HG02870 (cell line): ENCODE measurements at regions not wholly inside any gene's neighbourhood (a gene's known extent, or its start where the extent isn't known, plus 50 kb on each side); places are given as distances from the start of the nearest gene placed in this dataset.

ENCODE experiments used
- ATAC-seq: cut with Tn5 transposase; IDR thresholded peaks from one replicate; pipeline ENCODE4 v1.9.1; 2021; ENCODE audit warnings: mild to moderate bottlenecking, moderate library complexity; ENCODE audit not compliant: unreplicated experiment

GRCh38 chr18:28409811-28410210 is 232.9 kb upstream of the CDH2 start:
- no peak for ATAC-seq

- no peak for ATAC-seq
These were observed 231.6 kb upstream of the CDH2 start for GRCh38 chr18:28408528-28408927.

GRCh38 chr18:28407681-28408080 is 230.8 kb upstream of the CDH2 start:
- no peak for ATAC-seq

DNA sequence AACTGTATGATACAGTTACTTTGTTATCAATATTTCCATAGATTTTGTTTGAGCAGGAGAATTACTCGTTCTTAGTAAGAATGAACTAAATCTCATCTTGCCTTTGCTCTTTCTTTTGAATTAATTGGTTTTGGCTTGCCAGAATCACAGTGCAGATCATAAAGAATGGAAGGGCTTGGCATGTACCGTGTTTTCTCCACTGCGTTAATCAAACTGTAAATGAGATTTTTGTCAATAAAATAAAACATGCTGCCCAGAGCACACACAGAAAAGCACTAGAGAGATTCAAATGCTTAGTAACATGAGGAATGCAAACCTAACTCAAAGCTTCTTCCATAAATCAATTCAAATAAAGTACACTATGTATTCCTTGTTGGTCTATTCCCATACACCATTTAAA is 229.6 kb upstream of the CDH2 start:
- ATAC-seq, result no peak

DNA sequence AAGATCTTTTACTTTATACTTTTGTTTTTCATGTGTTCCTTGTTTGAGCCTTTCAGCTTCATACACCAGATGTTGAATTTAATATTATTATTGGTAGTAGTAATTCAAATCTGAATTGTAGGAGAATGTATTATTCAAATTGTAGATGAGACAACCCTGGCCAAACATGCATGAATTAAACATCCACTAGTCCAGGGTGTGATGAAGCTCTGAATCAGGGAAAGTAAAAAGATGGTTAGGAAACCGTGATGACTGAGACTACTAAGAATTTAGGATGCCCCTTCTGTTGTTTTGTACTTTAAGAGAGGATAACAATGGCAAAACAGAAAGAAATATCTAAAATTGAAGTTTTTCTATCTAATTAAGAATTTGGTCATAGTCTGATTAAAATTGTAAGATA is 227.8 kb upstream of the CDH2 start:
- ATAC-seq, result no peak

GRCh38 chr18:28399781-28400362 is 222.9 kb upstream of the CDH2 start:
- no peak for ATAC-seq

GRCh38 chr18:28398471-28398870 is 221.5 kb upstream of the CDH2 start:
- ATAC-seq, result no peak

- ATAC-seq, result no peak
These were observed 213.1 kb upstream of the CDH2 start for GRCh38 chr18:28390022-28390421.

- no peak for ATAC-seq
These were observed 205.4 kb upstream of the CDH2 start for GRCh38 chr18:28382215-28382879.

GRCh38 chr18:28372186-28372585 is 195.3 kb upstream of the CDH2 start:
- ATAC-seq, result no peak

DNA sequence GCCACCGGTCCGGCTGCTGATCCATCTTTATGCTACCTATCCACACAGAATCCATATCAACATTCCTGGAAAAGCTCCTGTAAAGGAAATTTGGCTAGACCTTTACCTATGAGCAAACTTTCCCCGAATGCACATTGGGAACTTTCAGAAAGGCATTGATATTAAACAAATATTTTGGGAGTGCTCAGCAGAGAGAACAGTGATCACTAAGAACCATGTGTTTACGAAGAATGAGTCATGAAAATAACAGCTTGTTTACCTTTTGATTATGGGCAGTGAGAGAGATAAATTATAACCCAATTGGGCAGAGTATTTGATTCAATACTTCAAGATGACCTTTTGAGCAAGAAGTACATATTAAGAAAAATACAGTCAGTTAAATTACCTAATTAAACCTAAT is 189.7 kb upstream of the CDH2 start:
- no peak for ATAC-seq

DNA sequence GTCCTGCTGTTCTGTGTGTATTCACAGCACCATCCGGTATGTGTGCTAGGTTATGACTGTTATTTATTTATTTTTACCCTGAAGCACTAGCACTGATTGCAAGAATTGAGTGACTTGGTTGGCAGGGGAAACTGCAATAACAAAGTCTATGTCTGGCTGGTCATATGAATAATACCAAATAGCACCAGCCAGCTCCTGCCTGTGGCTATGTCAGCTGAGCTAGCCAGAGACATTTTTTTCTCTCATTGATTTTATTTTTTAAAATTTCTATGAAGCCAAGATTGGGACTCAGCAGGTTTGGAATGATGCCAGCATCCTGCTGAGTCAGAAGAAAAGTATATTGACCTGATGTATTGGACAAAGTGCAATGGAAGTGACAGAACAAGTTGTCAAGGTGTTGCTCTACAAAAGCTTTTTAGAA is 188.5 kb upstream of the CDH2 start:
- ATAC-seq, result no peak

GRCh38 chr18:28363124-28363523 is 186.2 kb upstream of the CDH2 start:
- ATAC-seq, result no peak

DNA sequence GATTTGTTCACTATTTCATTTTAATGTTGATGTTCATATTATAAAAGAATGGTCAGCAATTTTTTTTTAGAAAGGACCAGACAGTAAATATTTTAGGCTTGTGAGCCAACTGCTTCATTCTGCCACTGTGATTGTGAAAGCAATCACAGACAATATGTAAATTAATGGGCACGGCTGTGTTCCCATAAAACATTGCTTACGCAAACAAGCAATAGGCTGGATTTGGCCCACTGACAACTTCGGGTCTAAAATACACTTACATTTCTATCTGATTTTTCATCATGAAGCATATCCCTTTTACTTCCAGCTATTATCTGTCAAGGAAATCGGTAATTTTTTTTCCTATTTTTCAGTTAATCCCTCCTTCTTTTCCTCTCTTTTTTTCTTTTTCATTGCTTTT is 182.2 kb upstream of the CDH2 start:
- ATAC-seq, result no peak

GRCh38 chr18:28357766-28358401 is 181.0 kb upstream of the CDH2 start:
- ATAC-seq, result no peak

DNA sequence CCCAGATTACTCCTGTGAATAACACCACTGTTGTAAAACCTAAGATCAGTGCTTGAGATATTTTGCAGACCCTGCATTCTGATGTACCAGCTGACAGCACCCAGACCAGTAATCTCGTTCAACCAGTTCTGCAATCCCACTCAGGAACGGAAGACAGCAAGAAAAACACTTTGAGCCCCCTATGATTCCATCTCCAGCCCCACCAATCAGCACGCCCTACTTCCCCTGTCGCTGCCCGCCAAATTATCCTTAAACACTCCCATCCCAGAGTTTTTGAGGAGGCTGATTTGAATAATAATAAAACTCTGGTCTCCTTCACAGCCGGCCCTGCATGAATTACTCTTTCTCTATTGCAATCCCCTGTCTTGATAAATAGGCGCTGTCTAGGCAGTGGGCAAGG is 173.9 kb upstream of the CDH2 start:
- ATAC-seq, result no peak

GRCh38 chr18:28342231-28342630 is 165.3 kb upstream of the CDH2 start:
- no peak for ATAC-seq

- ATAC-seq, result no peak
These were observed 161.4 kb upstream of the CDH2 start for GRCh38 chr18:28338316-28338715.

- ATAC-seq, result no peak
These were observed 157.6 kb upstream of the CDH2 start for GRCh38 chr18:28334516-28334915.

GRCh38 chr18:28332071-28332470 is 155.1 kb upstream of the CDH2 start:
- ATAC-seq, result no peak

DNA sequence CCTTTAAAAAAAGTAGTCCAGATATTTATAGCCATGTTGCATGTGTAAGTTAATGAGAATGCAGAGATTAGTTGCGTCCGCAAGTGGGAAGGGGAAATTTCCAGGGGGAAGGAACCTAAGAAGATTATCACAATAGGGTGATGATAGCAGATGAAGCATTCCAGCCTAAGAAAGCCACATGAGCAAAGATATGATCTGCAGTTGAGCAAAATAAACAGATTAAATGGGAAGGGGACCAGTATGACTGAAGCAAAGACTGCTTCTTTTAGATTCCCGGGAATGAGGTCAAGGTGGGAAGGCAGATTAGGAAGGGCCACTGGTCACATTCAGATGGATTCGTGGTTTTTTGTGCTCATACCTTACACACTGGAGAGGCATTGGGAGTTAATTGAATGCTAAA is 154.6 kb upstream of the CDH2 start:
- ATAC-seq, result no peak

DNA sequence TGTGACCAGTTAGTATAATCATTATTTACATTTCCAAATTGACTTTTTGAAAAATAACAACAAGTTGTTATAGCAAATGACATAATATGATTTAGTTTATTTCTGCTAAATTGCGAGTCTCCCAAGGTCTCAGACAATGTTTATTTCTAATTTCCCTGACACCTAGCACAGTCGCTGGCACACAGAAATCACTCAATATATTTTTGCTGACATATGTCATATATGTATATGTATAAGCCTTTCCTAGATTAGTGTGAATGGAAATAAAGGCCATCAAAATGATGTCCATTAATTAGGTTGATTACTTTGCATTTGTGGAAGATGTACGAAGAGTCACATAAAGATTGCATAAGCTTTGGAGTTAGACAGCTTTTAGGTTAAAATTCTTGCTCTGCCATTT is 136.7 kb upstream of the CDH2 start:
- ATAC-seq, result no peak

DNA sequence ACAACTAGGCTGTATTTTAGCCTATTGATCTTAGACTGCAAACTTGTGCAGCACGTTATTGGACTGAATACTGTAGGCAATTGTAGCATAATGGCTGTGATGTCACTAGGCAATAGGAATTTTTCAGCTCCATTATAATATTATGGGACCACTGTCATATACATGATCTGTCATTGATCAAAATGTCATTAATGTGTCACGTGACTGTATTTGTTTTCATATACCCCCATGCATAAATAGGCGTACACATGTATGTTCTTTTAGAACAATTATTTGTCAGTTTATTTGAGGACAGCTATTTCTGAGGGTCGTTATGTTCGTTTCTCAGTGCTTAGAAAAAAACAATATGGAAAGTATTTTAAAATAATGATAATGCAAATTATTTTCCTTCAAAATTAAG is 111.9 kb upstream of the CDH2 start:
- ATAC-seq, result no peak
